PC-3 (cell line): ENCODE measurements at regions not wholly inside any gene's neighbourhood (a gene's known extent, or its start where the extent isn't known, plus 50 kb on each side); places are given as distances from the start of the nearest gene placed in this dataset.

ENCODE experiments used
- EZH2 ChIP-seq: fragments of 300-600 bp; sonication (generic); IDR thresholded peaks from one replicate; pipeline ENCODE4 v1.6.1; 2017; ENCODE audit warnings: antibody characterized with exemption, mild to moderate bottlenecking, low read length; ENCODE audit not compliant: unreplicated experiment
- TF ChIP-seq, protein P1 (sequence below): fragments of 300-600 bp; sonication (generic); conservative IDR thresholded peaks from 2 replicates; pipeline ENCODE4 v1.5.1; 2017; ENCODE audit warnings: antibody characterized with exemption, low read depth, mild to moderate bottlenecking, low read length

DNA sequence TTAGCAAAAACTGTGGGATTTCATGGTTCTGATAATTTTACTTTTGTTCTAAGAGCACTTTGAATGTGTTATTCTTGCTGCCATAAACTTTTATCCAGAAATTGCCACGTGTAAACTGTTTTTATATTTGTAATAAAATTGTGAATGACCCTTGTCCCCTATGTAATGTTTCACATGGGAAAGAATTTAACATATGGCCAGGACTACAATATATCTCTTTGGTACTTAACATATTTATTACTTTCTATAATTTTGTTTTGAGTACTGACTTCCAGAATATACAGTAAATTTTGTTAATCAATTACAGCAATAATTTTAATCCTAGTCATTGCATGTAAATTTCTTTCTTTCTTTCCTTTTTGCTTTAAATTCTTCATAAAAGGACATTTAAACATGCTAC lies 735.0 kb upstream of the PHF14 start:
- TF ChIP-seq, protein P1, sequence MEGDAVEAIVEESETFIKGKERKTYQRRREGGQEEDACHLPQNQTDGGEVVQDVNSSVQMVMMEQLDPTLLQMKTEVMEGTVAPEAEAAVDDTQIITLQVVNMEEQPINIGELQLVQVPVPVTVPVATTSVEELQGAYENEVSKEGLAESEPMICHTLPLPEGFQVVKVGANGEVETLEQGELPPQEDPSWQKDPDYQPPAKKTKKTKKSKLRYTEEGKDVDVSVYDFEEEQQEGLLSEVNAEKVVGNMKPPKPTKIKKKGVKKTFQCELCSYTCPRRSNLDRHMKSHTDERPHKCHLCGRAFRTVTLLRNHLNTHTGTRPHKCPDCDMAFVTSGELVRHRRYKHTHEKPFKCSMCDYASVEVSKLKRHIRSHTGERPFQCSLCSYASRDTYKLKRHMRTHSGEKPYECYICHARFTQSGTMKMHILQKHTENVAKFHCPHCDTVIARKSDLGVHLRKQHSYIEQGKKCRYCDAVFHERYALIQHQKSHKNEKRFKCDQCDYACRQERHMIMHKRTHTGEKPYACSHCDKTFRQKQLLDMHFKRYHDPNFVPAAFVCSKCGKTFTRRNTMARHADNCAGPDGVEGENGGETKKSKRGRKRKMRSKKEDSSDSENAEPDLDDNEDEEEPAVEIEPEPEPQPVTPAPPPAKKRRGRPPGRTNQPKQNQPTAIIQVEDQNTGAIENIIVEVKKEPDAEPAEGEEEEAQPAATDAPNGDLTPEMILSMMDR: no peak
- TF ChIP-seq EZH2: no peak
